MM.1S (cell line): ENCODE measurements at regions not wholly inside any gene's neighbourhood (a gene's known extent, or its start where the extent isn't known, plus 50 kb on each side); places are given as distances from the start of the nearest gene placed in this dataset.

ENCODE experiments used
- DNase-seq: peaks from one replicate; pipeline ENCODE4 v3.0.0-alpha.2; 2015
- H2AFZ ChIP-seq: fragments of 300-600 bp; sonication (generic); 2 replicates; pipeline ENCODE4 v1.6.0; 2016; ENCODE audit warnings: antibody characterized with exemption, low read length
- H3F3A ChIP-seq: fragments of 300-600 bp; sonication (generic); 2 replicates; pipeline ENCODE4 v1.6.1; 2016; ENCODE audit warnings: mild to moderate bottlenecking, antibody characterized with exemption, low read length, moderate library complexity, mixed read lengths; ENCODE audit not compliant: insufficient read depth
- H3K27ac ChIP-seq: fragments of 300-600 bp; sonication (generic); 2 replicates; pipeline ENCODE4 v1.5.1; 2016; ENCODE audit warnings: mild to moderate bottlenecking, low read length
- H3K27me3 ChIP-seq: fragments of 300-600 bp; sonication (generic); replicated peaks from 2 replicates; pipeline ENCODE4 v1.6.0; 2016; ENCODE audit warnings: low read length; ENCODE audit not compliant: insufficient read depth
- H3K36me3 ChIP-seq: fragments of 300-600 bp; sonication (generic); replicated peaks from 2 replicates; pipeline ENCODE4 v1.6.1; 2016; ENCODE audit warnings: mild to moderate bottlenecking, low read length, mixed read lengths; ENCODE audit not compliant: insufficient read depth
- H3K4me1 ChIP-seq: fragments of 300-600 bp; sonication (generic); 2 replicates; pipeline ENCODE4 v1.6.1; 2016; ENCODE audit warnings: low read length, mixed read lengths
- H3K4me2 ChIP-seq: fragments of 300-600 bp; sonication (generic); 2 replicates; pipeline ENCODE4 v1.6.0; 2016; ENCODE audit warnings: low read depth, low read length
- H3K4me3 ChIP-seq: fragments of 300-600 bp; sonication (generic); 2 replicates; pipeline ENCODE4 v1.5.1; 2016; ENCODE audit warnings: low read length, mixed read lengths
- H3K79me2 ChIP-seq: fragments of 300-600 bp; sonication (generic); 2 replicates; pipeline ENCODE4 v1.6.1; 2016; ENCODE audit warnings: mixed run types, low read length, mixed read lengths
- H3K9ac ChIP-seq: fragments of 300-600 bp; sonication (generic); 2 replicates; pipeline ENCODE4 v1.6.1; 2016; ENCODE audit warnings: low read length, mixed read lengths
- H3K9me2 ChIP-seq: fragments of 300-600 bp; sonication (generic); replicated peaks from 2 replicates; pipeline ENCODE4 v1.6.1; 2016; ENCODE audit warnings: mild to moderate bottlenecking, low read length, mixed read lengths; ENCODE audit not compliant: insufficient read depth
- H3K9me3 ChIP-seq: fragments of 300-600 bp; sonication (generic); replicated peaks from 2 replicates; pipeline ENCODE4 v1.6.1; 2016; ENCODE audit warnings: mild to moderate bottlenecking, low read length, mixed read lengths; ENCODE audit not compliant: insufficient read depth
- H4K20me1 ChIP-seq: fragments of 300-600 bp; sonication (generic); 2 replicates; pipeline ENCODE4 v1.6.1; 2016; ENCODE audit warnings: mild to moderate bottlenecking, low read length, moderate library complexity, mixed read lengths; ENCODE audit not compliant: insufficient read depth
- EZH2 ChIP-seq: fragments of 300-600 bp; sonication (generic); optimal IDR thresholded peaks from 2 replicates; pipeline ENCODE3; 2017; ENCODE audit warnings: low read depth, mild to moderate bottlenecking, antibody characterized with exemption, low read length, mixed read lengths
- EZH2phosphoT487 ChIP-seq: fragments of 300-600 bp; sonication (generic); IDR thresholded peaks from 2 replicates; pipeline ENCODE4 v1.6.1; 2018; ENCODE audit warnings: antibody characterized with exemption, low read length
- TF ChIP-seq, protein P1 (sequence below): fragments of 300-600 bp; sonication (generic); IDR thresholded peaks from 2 replicates; pipeline ENCODE4 v1.5.1; 2016; ENCODE audit warnings: antibody characterized with exemption, low read length, mixed read lengths

DNA sequence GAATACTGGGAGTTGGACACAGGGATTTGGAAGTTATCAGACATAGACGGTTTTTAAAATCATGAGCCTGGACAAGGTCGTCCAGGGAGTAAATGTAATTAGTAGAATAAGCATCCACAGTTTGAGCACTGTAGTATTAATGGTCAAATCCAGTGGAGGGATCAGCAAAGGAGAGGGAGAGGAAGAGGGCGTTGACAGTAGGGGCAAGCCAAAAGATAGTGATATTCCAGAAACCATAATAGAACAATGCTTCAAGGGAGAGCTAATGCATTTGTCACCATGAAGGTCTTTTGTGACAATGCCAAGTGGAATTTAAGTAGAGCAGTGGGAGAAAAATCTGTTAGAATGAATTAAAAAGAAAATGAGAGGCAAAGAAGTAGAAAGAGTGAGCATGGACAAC is 68.9 kb upstream of the SLC5A12 start:
- Histone ChIP-seq H3F3A (no peaks in the 10 kb centered on the region), H3K27me3 (no peaks in the 10 kb centered on the region), H3K79me2 (no peaks in the 10 kb centered on the region), H3K27ac (no peak overlapping the region), H3K9me2 (no peaks in the 10 kb centered on the region), H3K9me3 (no peaks in the 10 kb centered on the region), H3K36me3 (no peaks in the 10 kb centered on the region), H2AFZ (no peak overlapping the region), H3K9ac (no peak overlapping the region), H3K4me2 (no peak overlapping the region), H3K4me3 (no peak overlapping the region), H3K4me1 (no peaks in the 10 kb centered on the region), H4K20me1 (no peaks in the 10 kb centered on the region)
- TF ChIP-seq, protein P1, sequence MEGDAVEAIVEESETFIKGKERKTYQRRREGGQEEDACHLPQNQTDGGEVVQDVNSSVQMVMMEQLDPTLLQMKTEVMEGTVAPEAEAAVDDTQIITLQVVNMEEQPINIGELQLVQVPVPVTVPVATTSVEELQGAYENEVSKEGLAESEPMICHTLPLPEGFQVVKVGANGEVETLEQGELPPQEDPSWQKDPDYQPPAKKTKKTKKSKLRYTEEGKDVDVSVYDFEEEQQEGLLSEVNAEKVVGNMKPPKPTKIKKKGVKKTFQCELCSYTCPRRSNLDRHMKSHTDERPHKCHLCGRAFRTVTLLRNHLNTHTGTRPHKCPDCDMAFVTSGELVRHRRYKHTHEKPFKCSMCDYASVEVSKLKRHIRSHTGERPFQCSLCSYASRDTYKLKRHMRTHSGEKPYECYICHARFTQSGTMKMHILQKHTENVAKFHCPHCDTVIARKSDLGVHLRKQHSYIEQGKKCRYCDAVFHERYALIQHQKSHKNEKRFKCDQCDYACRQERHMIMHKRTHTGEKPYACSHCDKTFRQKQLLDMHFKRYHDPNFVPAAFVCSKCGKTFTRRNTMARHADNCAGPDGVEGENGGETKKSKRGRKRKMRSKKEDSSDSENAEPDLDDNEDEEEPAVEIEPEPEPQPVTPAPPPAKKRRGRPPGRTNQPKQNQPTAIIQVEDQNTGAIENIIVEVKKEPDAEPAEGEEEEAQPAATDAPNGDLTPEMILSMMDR, result no peak
- no peak for TF ChIP-seq EZH2phosphoT487
- no peak for TF ChIP-seq EZH2
- DNase-seq, result no peak

DNA sequence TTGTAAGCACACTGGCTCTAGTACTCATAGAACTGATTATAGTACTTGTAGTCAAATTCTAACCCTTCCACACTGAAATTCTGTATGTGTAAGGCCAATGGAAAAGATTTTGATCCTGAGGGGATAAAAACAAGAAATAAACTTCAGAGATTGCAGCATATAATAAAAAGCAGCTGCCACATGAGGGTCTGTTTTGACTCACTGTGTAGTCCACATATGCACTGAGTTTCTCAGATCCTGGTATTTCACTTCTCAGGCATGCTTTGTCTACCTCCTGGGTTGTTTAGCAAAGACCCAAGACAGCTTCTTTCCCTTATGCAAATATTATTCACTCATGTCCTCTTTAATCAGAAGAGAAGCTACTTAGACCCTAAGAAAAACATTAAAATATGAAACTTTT is 71.1 kb upstream of the SLC5A12 start:
- Histone ChIP-seq H2AFZ (no peak overlapping the region), H3K9me2 (no peaks in the 10 kb centered on the region), H3K36me3 (no peaks in the 10 kb centered on the region), H4K20me1 (no peaks in the 10 kb centered on the region), H3F3A (no peaks in the 10 kb centered on the region), H3K4me3 (no peak overlapping the region), H3K4me1 (no peaks in the 10 kb centered on the region), H3K9ac (no peak overlapping the region), H3K4me2 (no peak overlapping the region), H3K9me3 (no peaks in the 10 kb centered on the region), H3K27me3 (no peaks in the 10 kb centered on the region), H3K27ac (no peak overlapping the region), H3K79me2 (no peaks in the 10 kb centered on the region)
- no peak for DNase-seq
- TF ChIP-seq EZH2phosphoT487, result no peak
- TF ChIP-seq, protein P1, result no peak
- no peak for TF ChIP-seq EZH2

DNA sequence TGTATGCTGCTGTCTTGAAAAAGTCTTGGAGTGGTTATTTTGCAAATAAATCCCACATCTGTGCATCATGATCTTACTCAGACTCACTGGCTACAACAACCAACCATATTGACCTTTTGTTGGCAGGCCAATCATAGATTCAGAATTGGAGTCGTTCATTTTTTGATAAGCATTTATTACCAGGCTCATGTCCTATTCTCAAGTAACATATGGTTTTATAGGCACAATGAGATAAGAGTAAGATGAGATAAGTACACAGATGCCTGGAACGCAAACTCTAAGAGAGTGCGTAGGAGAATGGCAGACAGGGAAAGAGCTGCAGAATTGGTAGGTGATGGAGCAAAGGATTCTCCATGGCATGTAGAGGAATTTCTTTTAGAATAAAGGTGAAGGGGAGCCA is 71.6 kb upstream of the SLC5A12 start:
- H3K27me3 ChIP-seq, result no peaks in the 10 kb centered on the region
- no peaks in the 10 kb centered on the region for H3K9me2 ChIP-seq
- no peak overlapping the region for H3K9ac ChIP-seq
- H3K79me2 ChIP-seq, result no peaks in the 10 kb centered on the region
- no peaks in the 10 kb centered on the region for H3K4me1 ChIP-seq
- H3K4me3 ChIP-seq, result no peak overlapping the region
- H3F3A ChIP-seq, result no peaks in the 10 kb centered on the region
- no peak overlapping the region for H3K4me2 ChIP-seq
- no peaks in the 10 kb centered on the region for H3K9me3 ChIP-seq
- no peak for TF ChIP-seq EZH2
- TF ChIP-seq EZH2phosphoT487, result no peak
- TF ChIP-seq, protein P1, result no peak
- DNase-seq, result no peak
- no peaks in the 10 kb centered on the region for H4K20me1 ChIP-seq
- H3K36me3 ChIP-seq, result no peaks in the 10 kb centered on the region
- no peak overlapping the region for H3K27ac ChIP-seq
- H2AFZ ChIP-seq, result no peak overlapping the region
